ENCODE measurements at regions not wholly inside any gene's neighbourhood (a gene's known extent, or its start where the extent isn't known, plus 50 kb on each side); places are given as distances from the start of the nearest gene placed in this dataset.

- TF ChIP-seq POLR2A (IDR thresholded peaks at IDR 0.05) (no peak), CTCF (IDR thresholded peaks at IDR 0.05) (no peak), POLR2AphosphoS5 (IDR thresholded peaks at IDR 0.05) (no peak)
These were observed 238.7 kb upstream of the ANO3 start for GRCh38 chr11:26093206-26093605.

All from upper lobe of left lung (tissue), 4 donors.